DND-41 (cell line): ENCODE measurements at regions not wholly inside any gene's neighbourhood (a gene's known extent, or its start where the extent isn't known, plus 50 kb on each side); places are given as distances from the start of the nearest gene placed in this dataset.

Source experiments
- ATAC-seq: fragments of 200-7000 bp; cut with Tn5 transposase; 3 replicates; pipeline ENCODE4 v1.9.1; 2021; ENCODE audit warnings: low read depth; ENCODE audit not compliant: insufficient read depth
- DNase-seq: peaks from one replicate; pipeline ENCODE4 v3.0.0-alpha.2; 2020
- H2AFZ ChIP-seq: 2 replicates; pipeline ENCODE4 v1.6.0; 2012; ENCODE audit warnings: low read depth, low read length
- H3K27ac ChIP-seq: 2 replicates; pipeline ENCODE4 v1.5.1; 2012; ENCODE audit warnings: low read length, inconsistent platforms
- H3K27me3 ChIP-seq: fragments of 200-600 bp; sonication (generic); 2 replicates; pipeline ENCODE4 v1.6.0; 2012; ENCODE audit warnings: low read length, mild to moderate bottlenecking, inconsistent platforms; ENCODE audit not compliant: insufficient read depth, poor library complexity
- H3K36me3 ChIP-seq: 2 replicates; pipeline ENCODE4 v1.5.1; 2012; ENCODE audit warnings: low read length, inconsistent platforms; ENCODE audit not compliant: insufficient read depth
- H3K4me1 ChIP-seq: 2 replicates; pipeline ENCODE4 v1.5.1; 2012; ENCODE audit warnings: mild to moderate bottlenecking, low read length; ENCODE audit not compliant: insufficient read depth
- H3K4me2 ChIP-seq: 2 replicates; pipeline ENCODE4 v1.6.0; 2012; ENCODE audit warnings: mild to moderate bottlenecking, moderate library complexity, low read length, inconsistent platforms; ENCODE audit not compliant: insufficient read depth
- H3K4me3 ChIP-seq, 2 experiments: fragments of 200-600 bp in 1 of 2; shearing (Covaris generic) in 1 of 2; 2 replicates each; pipeline ENCODE4 v1.5.1; 2012 to 2016; ENCODE audit warnings: inconsistent platforms in 2 of 2, low read length in 2 of 2, mild to moderate bottlenecking in 2 of 2, low read depth in 1 of 2, moderate library complexity in 1 of 2
- H3K79me2 ChIP-seq: 2 replicates; pipeline ENCODE4 v1.6.0; 2012; ENCODE audit warnings: low read length, inconsistent platforms; ENCODE audit not compliant: insufficient read depth
- H3K9ac ChIP-seq: 2 replicates; pipeline ENCODE4 v1.6.0; 2012; ENCODE audit warnings: low read depth, mild to moderate bottlenecking, inconsistent platforms, low read length, moderate library complexity
- H3K9me3 ChIP-seq: 2 replicates; pipeline ENCODE4 v1.5.1; 2012; ENCODE audit warnings: low read length, moderate library complexity, mild to moderate bottlenecking, inconsistent platforms; ENCODE audit not compliant: insufficient read depth, severe bottlenecking
- H4K20me1 ChIP-seq: 2 replicates; pipeline ENCODE4 v1.6.0; 2012; ENCODE audit warnings: low read length; ENCODE audit not compliant: insufficient read depth
- CTCF ChIP-seq: IDR thresholded peaks from 2 replicates; pipeline ENCODE4 v1.5.1; 2012; ENCODE audit warnings: borderline replicate concordance, low read length, moderate library complexity, mild to moderate bottlenecking; ENCODE audit not compliant: poor library complexity, severe bottlenecking; ENCODE audit errors: extremely low read depth
- EZH2 ChIP-seq: IDR thresholded peaks from 3 replicates; pipeline ENCODE4 v1.6.1; 2012; ENCODE audit warnings: borderline replicate concordance, low read depth, mild to moderate bottlenecking, moderate library complexity, low read length, inconsistent platforms; ENCODE audit not compliant: severe bottlenecking

DNA sequence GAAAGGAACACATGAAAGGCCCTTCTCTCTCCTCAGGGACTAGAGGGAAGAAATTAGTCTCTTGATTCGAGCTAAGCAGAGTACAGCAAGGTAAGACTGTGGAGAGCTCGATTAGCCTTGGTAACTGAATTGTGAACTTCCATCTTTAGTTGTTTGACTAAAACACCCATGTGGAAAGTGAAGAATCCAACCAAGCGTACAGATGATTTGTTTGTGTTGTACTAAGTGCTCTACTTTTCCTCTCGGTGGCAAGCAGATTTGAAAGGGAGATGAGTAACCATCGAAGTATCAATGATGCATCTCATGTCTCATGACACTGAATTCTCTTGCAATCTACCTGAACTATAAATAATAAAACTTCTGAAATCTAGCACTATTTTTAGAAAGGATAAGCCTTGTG is 80.7 kb downstream of the FZD1 start:
- no peak for ATAC-seq
- no peak overlapping the region for H3K27ac ChIP-seq

GRCh38 chr7:91345449-91345848 is 81.2 kb downstream of the FZD1 start:
- Histone ChIP-seq H3K27me3 (no peaks in the 10 kb centered on the region), H3K9ac (no peak overlapping the region), H4K20me1 (no peaks in the 10 kb centered on the region), H3K36me3 (no peaks in the 10 kb centered on the region), H3K4me3 (no peak overlapping the region), H3K27ac (no peak overlapping the region), H3K4me1 (no peaks in the 10 kb centered on the region), H3K4me2 (no peak overlapping the region), H3K9me3 (no peaks in the 10 kb centered on the region), H3K79me2 (no peaks in the 10 kb centered on the region), H2AFZ (no peak overlapping the region)
- TF ChIP-seq CTCF (no peak), EZH2 (no peak)
- ATAC-seq (no peak), DNase-seq (no peak)

More for the DNA sequence above, 80.7 kb downstream of the FZD1 start:
- no peaks in the 10 kb centered on the region for H4K20me1 ChIP-seq
- DNase-seq = no peak
- no peaks in the 10 kb centered on the region for H3K79me2 ChIP-seq
- no peak overlapping the region for H3K4me2 ChIP-seq
- TF ChIP-seq EZH2 (no peak), CTCF (no peak)
- no peaks in the 10 kb centered on the region for H3K9me3 ChIP-seq
- no peak overlapping the region for H3K9ac ChIP-seq
- H3K4me1 ChIP-seq = no peaks in the 10 kb centered on the region
- H2AFZ ChIP-seq = no peak overlapping the region
- no peaks in the 10 kb centered on the region for H3K36me3 ChIP-seq
- no peak overlapping the region for H3K4me3 ChIP-seq
- no peaks in the 10 kb centered on the region for H3K27me3 ChIP-seq

GRCh38 chr7:91346426-91346825 is 82.2 kb downstream of the FZD1 start:
- no peaks in the 10 kb centered on the region for H3K4me1 ChIP-seq

More at GRCh38 chr7:91346426-91346825, 82.2 kb downstream of the FZD1 start:
- no peak overlapping the region for H2AFZ ChIP-seq
- TF ChIP-seq CTCF (no peak), EZH2 (no peak)
- H3K27ac ChIP-seq = no peak overlapping the region
- H3K36me3 ChIP-seq = no peaks in the 10 kb centered on the region
- H3K27me3 ChIP-seq = no peaks in the 10 kb centered on the region
- DNase-seq (no peak), ATAC-seq (no peak)
- no peak overlapping the region for H3K4me3 ChIP-seq
- H3K79me2 ChIP-seq = no peaks in the 10 kb centered on the region
- no peaks in the 10 kb centered on the region for H3K9me3 ChIP-seq
- no peaks in the 10 kb centered on the region for H4K20me1 ChIP-seq
- no peak overlapping the region for H3K4me2 ChIP-seq
- H3K9ac ChIP-seq = no peak overlapping the region
